H1 (cell line): ENCODE measurements at regions not wholly inside any gene's neighbourhood (a gene's known extent, or its start where the extent isn't known, plus 50 kb on each side); places are given as distances from the start of the nearest gene placed in this dataset.

ENCODE experiments used
- ASH2L ChIP-seq: fragments of 200-600, 300-600 bp; sonication (generic); IDR thresholded peaks from one replicate; pipeline ENCODE4 v1.7.1; 2017; ENCODE audit warnings: low read length
- CEBPB ChIP-seq: IDR thresholded peaks from 2 replicates; pipeline ENCODE4 v1.6.1; 2012; ENCODE audit warnings: low read depth, low read length
- EZH2 ChIP-seq: fragments of 200-600 bp; sonication (generic); IDR thresholded peaks from 2 replicates; pipeline ENCODE4 v1.7.1; 2012; ENCODE audit warnings: low read depth, mild to moderate bottlenecking, moderate library complexity, low read length, inconsistent platforms; ENCODE audit not compliant: severe bottlenecking
- JUND ChIP-seq: IDR thresholded peaks from 2 replicates; pipeline ENCODE4 v1.6.1; 2011; ENCODE audit warnings: mild to moderate bottlenecking, improper control_type of control experiment, low read length
- KDM1A ChIP-seq: fragments of 200-600, 300-600 bp; sonication (generic); IDR thresholded peaks from 2 replicates; pipeline ENCODE4 v1.7.1; 2016; ENCODE audit warnings: mild to moderate bottlenecking, low read length, borderline replicate concordance
- MAFK ChIP-seq: IDR thresholded peaks from 2 replicates; pipeline ENCODE4 v1.6.1; 2012; ENCODE audit warnings: low read depth, mild to moderate bottlenecking, improper control_type of control experiment, low read length
- PHF8 ChIP-seq: fragments of 200-600 bp; sonication (generic); conservative IDR thresholded peaks from 2 replicates; pipeline ENCODE4 v1.7.1; 2012; ENCODE audit warnings: low read depth, mild to moderate bottlenecking, inconsistent platforms, low read length, moderate library complexity
- POLR2A ChIP-seq, 2 experiments: IDR thresholded peaks; 1 replicate in 1 of 2; 2 replicates in 1 of 2; pipeline ENCODE4 v1.6.1; 2011; ENCODE audit warnings: low read depth in 2 of 2, low read length in 2 of 2, mild to moderate bottlenecking in 2 of 2; ENCODE audit errors: control extremely low read depth in 1 of 2
- POLR2AphosphoS5 ChIP-seq: IDR thresholded peaks from 2 replicates; pipeline ENCODE4 v1.6.1; 2011; ENCODE audit warnings: low read depth, low read length
- RAD21 ChIP-seq, 2 experiments: IDR thresholded peaks in 1 of 2; conservative IDR thresholded peaks in 1 of 2; 2 replicates each; pipeline ENCODE4 v1.6.1; 2011; ENCODE audit warnings: low read depth in 2 of 2, low read length in 2 of 2, improper control_type of control experiment in 1 of 2, inconsistent platforms in 1 of 2, mild to moderate bottlenecking in 1 of 2, moderate library complexity in 1 of 2
- TF ChIP-seq, protein P1 (sequence below): IDR thresholded peaks from 2 replicates; pipeline ENCODE4 v1.6.1; 2011; ENCODE audit warnings: low read length, improper control_type of control experiment
- TF ChIP-seq, protein P2 (sequence below), 3 experiments: IDR thresholded peaks; 1 replicate in 2 of 3; 2 replicates in 1 of 3; pipeline versions ENCODE4 v1.5.1 to v1.6.1; 2011; ENCODE audit warnings: low read length in 3 of 3, mild to moderate bottlenecking in 3 of 3, inconsistent platforms in 2 of 3, low read depth in 1 of 3, moderate library complexity in 1 of 3; ENCODE audit not compliant: insufficient read depth in 1 of 3; ENCODE audit errors: control extremely low read depth in 1 of 3

DNA sequence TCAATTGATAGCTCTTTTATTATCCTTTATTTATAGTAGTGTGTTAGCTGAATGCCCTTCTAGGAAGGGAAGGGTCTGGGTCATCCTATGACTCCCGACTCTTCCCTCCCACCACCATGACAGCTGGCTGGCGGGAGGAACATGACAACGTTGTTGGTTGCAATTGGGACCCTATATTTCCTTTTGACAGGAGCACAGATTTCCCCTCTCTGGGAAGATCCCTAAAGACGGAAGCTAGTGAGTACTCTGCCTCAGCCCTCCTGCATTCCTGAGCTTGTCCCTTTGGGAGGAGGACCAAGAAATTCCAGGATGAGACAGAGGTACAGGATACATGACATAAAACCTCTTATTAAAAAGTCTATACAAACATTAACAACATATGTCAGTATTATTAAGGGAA lies 485.4 kb downstream of the NAV3 start:
- TF ChIP-seq PHF8 (no peak), POLR2AphosphoS5 (no peak), RAD21 (IDR thresholded peaks at IDR 0.05 in 1 of 2, conservative IDR thresholded peaks at IDR 0.05 in 1 of 2; ENCODE audit: low read depth in 2 of 2, low read length in 2 of 2) (no peak), ASH2L (no peak), MAFK (no peak), CEBPB (no peak), EZH2 (no peak), JUND (no peak), POLR2A (IDR thresholded peaks at IDR 0.05; ENCODE audit: control extremely low read depth in 1 of 2, low read depth in 2 of 2, low read length in 2 of 2) (no peak), KDM1A (no peak)
- TF ChIP-seq, protein P1, sequence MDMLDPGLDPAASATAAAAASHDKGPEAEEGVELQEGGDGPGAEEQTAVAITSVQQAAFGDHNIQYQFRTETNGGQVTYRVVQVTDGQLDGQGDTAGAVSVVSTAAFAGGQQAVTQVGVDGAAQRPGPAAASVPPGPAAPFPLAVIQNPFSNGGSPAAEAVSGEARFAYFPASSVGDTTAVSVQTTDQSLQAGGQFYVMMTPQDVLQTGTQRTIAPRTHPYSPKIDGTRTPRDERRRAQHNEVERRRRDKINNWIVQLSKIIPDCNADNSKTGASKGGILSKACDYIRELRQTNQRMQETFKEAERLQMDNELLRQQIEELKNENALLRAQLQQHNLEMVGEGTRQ: no peak
- TF ChIP-seq, protein P2, sequence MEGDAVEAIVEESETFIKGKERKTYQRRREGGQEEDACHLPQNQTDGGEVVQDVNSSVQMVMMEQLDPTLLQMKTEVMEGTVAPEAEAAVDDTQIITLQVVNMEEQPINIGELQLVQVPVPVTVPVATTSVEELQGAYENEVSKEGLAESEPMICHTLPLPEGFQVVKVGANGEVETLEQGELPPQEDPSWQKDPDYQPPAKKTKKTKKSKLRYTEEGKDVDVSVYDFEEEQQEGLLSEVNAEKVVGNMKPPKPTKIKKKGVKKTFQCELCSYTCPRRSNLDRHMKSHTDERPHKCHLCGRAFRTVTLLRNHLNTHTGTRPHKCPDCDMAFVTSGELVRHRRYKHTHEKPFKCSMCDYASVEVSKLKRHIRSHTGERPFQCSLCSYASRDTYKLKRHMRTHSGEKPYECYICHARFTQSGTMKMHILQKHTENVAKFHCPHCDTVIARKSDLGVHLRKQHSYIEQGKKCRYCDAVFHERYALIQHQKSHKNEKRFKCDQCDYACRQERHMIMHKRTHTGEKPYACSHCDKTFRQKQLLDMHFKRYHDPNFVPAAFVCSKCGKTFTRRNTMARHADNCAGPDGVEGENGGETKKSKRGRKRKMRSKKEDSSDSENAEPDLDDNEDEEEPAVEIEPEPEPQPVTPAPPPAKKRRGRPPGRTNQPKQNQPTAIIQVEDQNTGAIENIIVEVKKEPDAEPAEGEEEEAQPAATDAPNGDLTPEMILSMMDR (IDR thresholded peaks at IDR 0.05; ENCODE audit: control extremely low read depth in 1 of 3, insufficient read depth in 1 of 3, low read depth in 1 of 3, low read length in 3 of 3): no peak
